Suprapubic skin (tissue), 4 donors: ENCODE measurements at regions not wholly inside any gene's neighbourhood (a gene's known extent, or its start where the extent isn't known, plus 50 kb on each side); places are given as distances from the start of the nearest gene placed in this dataset.
"Not testable (repeated sequence)": the region's sequence is repeated elsewhere in the genome, so short reads cannot be mapped to it uniquely, and the experiment has no call there.

Source experiments
- DNase-seq, 2 donors: peaks; one replicate each; pipeline ENCODE4 v3.0.0-alpha.2; 2019; ENCODE audit warnings: low spot score in 2 of 2
- H3K27ac ChIP-seq: fragments of 200-600 bp; sonication (generic); one replicate; pipeline ENCODE4 v1.5.1; 2019
- H3K27me3 ChIP-seq: fragments of 200-600 bp; sonication (generic); one replicate; pipeline ENCODE4 v1.5.1; 2019
- H3K36me3 ChIP-seq: fragments of 200-600 bp; sonication (generic); one replicate; pipeline ENCODE4 v1.5.1; 2019
- H3K4me1 ChIP-seq: fragments of 200-600 bp; sonication (generic); one replicate; pipeline ENCODE4 v1.5.1; 2019
- H3K4me3 ChIP-seq: fragments of 200-600 bp; sonication (generic); one replicate; pipeline ENCODE4 v1.5.1; 2019; ENCODE audit warnings: mild to moderate bottlenecking
- H3K9me3 ChIP-seq: fragments of 200-600 bp; sonication (generic); one replicate; pipeline ENCODE4 v1.5.1; 2019
- EP300 ChIP-seq: sonication (generic); formaldehyde crosslinking; IDR thresholded peaks from one replicate; pipeline ENCODE4 v1.6.1; 2017; ENCODE audit warnings: antibody characterized with exemption
- POLR2A ChIP-seq, 2 donors: fragments of 450-650 bp; IDR thresholded peaks; one replicate each; pipeline ENCODE4 v1.6.1; 2017; ENCODE audit warnings: antibody characterized with exemption in 2 of 2, mild to moderate bottlenecking in 2 of 2, moderate library complexity in 2 of 2
- POLR2AphosphoS5 ChIP-seq, 3 donors: sonication (generic); formaldehyde crosslinking; IDR thresholded peaks; one replicate each; pipeline ENCODE4 v1.6.1; 2017; ENCODE audit warnings: antibody characterized with exemption in 3 of 3
- WGBS: methylation state at CpG from one replicate; pipeline ENCODE4 v1.1.5; 2018; 5-methylcytosine and 5-hydroxymethylcytosine counted together
- TF ChIP-seq, protein P1 (sequence below), 2 donors: fragments of 200-600 bp in 1 of 2; fragments of 450-650 bp in 1 of 2; sonication (generic) in 1 of 2; IDR thresholded peaks; one replicate each; pipeline ENCODE4 v1.5.1; 2016 to 2019; ENCODE audit warnings: antibody characterized with exemption in 2 of 2, mild to moderate bottlenecking in 1 of 2, moderate library complexity in 1 of 2

- no peaks in the 10 kb centered on the region for H3K9me3 ChIP-seq
- DNase-seq = no peak
- no peaks in the 10 kb centered on the region for H3K4me1 ChIP-seq
- H3K27me3 ChIP-seq = peaks cover 20% of the 10 kb centered on the region
- H3K36me3 ChIP-seq = no peaks in the 10 kb centered on the region
- no peak overlapping the region for H3K4me3 ChIP-seq
- TF ChIP-seq EP300 = no peak
- TF ChIP-seq, protein P1, sequence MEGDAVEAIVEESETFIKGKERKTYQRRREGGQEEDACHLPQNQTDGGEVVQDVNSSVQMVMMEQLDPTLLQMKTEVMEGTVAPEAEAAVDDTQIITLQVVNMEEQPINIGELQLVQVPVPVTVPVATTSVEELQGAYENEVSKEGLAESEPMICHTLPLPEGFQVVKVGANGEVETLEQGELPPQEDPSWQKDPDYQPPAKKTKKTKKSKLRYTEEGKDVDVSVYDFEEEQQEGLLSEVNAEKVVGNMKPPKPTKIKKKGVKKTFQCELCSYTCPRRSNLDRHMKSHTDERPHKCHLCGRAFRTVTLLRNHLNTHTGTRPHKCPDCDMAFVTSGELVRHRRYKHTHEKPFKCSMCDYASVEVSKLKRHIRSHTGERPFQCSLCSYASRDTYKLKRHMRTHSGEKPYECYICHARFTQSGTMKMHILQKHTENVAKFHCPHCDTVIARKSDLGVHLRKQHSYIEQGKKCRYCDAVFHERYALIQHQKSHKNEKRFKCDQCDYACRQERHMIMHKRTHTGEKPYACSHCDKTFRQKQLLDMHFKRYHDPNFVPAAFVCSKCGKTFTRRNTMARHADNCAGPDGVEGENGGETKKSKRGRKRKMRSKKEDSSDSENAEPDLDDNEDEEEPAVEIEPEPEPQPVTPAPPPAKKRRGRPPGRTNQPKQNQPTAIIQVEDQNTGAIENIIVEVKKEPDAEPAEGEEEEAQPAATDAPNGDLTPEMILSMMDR (IDR thresholded peaks at IDR 0.05) = no peak
- TF ChIP-seq POLR2A (IDR thresholded peaks at IDR 0.05) = no peak
- no peak for TF ChIP-seq POLR2AphosphoS5 (IDR thresholded peaks at IDR 0.05)
- no peak overlapping the region for H3K27ac ChIP-seq
- 83% methylated on average over 22 of the region's 22 CpGs for WGBS
Observed at GRCh38 chr4:3639613-3640586, 107.7 kb upstream of the LRPAP1 start.

GRCh38 chr4:3638080-3638795 is 106.0 kb upstream of the LRPAP1 start:
- Histone ChIP-seq H3K27me3 (peaks cover 16% of the 10 kb centered on the region), H3K4me3 (no peak overlapping the region), H3K36me3 (no peaks in the 10 kb centered on the region), H3K9me3 (no peaks in the 10 kb centered on the region), H3K27ac (peak overlapping the region; percentile 1), H3K4me1 (no peaks in the 10 kb centered on the region)
- no peak for DNase-seq
- no peak for TF ChIP-seq POLR2AphosphoS5 (IDR thresholded peaks at IDR 0.05)
- TF ChIP-seq, protein P1 (IDR thresholded peaks at IDR 0.05) = no peak
- no peak for TF ChIP-seq EP300
- TF ChIP-seq POLR2A (IDR thresholded peaks at IDR 0.05) = no peak
- WGBS = 56% methylated on average over 6 of the region's 6 CpGs

- Histone ChIP-seq H3K4me1 (no peaks in the 10 kb centered on the region), H3K27ac (peak overlapping the region; percentile 1), H3K4me3 (no peak overlapping the region), H3K36me3 (no peaks in the 10 kb centered on the region), H3K27me3 (peaks cover 11% of the 10 kb centered on the region), H3K9me3 (no peaks in the 10 kb centered on the region)
- 70% methylated on average over 19 of the region's 19 CpGs for WGBS
- TF ChIP-seq, protein P1 (IDR thresholded peaks at IDR 0.05) = no peak
- TF ChIP-seq POLR2A (IDR thresholded peaks at IDR 0.05) (no peak), EP300 (no peak), POLR2AphosphoS5 (IDR thresholded peaks at IDR 0.05) (no peak)
- DNase-seq = no peak
Observed at GRCh38 chr4:3637326-3638016, 105.2 kb upstream of the LRPAP1 start.

DNA sequence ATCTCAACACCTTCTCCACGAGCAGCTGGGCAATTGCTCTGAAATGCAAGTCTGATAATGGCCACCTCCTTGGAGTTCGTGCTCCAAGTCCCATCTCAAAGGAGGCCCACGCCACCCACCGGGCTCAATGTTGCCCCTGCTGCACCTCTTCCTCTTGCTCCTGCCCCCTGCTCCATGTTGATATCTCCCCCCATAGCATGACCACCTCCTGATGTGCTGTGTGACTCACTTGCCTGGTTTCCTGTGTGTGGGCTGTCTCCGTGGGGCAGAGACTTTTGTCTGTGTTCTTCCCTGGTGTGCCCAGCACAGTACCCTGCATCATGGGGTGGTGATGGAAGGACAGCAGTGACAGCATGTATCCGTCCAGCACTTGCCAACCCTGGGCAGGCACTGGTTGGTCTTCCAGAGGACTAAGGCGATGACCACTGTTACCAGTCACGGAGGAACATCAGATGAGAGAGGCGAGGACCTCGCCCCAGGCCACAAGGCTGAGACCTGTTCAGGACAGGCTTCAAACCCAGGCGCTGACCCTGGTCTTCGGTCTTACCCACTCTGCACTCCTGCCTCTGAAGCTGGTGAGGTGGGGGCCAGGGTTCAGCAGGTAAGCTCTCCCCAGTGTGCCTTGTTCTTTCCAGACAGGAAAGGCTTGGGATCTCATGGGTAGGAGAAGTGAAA is 104.6 kb upstream of the LRPAP1 start:
- Histone ChIP-seq H3K27ac (no peak overlapping the region), H3K9me3 (no peaks in the 10 kb centered on the region), H3K27me3 (peaks cover 11% of the 10 kb centered on the region), H3K4me1 (no peaks in the 10 kb centered on the region), H3K4me3 (no peak overlapping the region), H3K36me3 (no peaks in the 10 kb centered on the region)
- TF ChIP-seq EP300 (no peak), POLR2AphosphoS5 (IDR thresholded peaks at IDR 0.05) (no peak), POLR2A (IDR thresholded peaks at IDR 0.05) (no peak)
- TF ChIP-seq, protein P1 (IDR thresholded peaks at IDR 0.05) = no peak
- DNase-seq = no peak
- 97% methylated on average over 8 of the region's 12 CpGs for WGBS

DNA sequence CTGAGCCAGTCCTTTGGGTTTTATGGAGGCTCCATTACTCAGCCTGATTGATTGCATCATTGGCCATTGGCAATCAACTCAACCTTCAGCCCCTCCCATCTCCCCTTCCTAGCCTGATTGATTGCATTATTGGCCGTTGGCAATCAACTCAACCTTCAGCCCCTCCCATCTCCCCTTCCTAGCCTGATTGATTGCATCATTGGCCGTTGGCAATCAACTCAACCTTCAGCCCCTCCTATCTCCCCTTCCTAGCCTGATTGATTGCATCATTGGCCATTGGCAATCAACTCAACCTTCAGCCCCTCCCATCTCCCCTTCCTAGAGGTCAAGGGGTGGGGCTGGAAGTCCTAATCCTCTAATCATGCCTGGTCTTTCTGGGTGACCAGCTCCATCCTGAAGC is 103.8 kb upstream of the LRPAP1 start:
- not testable (repeated sequence) for H3K27ac ChIP-seq, H3K36me3 ChIP-seq, H3K9me3 ChIP-seq, H3K4me1 ChIP-seq, DNase-seq, H3K4me3 ChIP-seq
- WGBS = 72% methylated on average over 2 of the region's 2 CpGs
- H3K27me3 ChIP-seq = peaks cover 13% of the 10 kb centered on the region
